Limb (tissue), 2 donors: ENCODE measurements at regions not wholly inside any gene's neighbourhood (a gene's known extent, or its start where the extent isn't known, plus 50 kb on each side); places are given as distances from the start of the nearest gene placed in this dataset.
A peak's percentile ranks its signal among the peaks of the same experiment; 100 is the strongest.
"Not testable (repeated sequence)": the region's sequence is repeated elsewhere in the genome, so short reads cannot be mapped to it uniquely, and the experiment has no call there.

Experiments used
- DNase-seq, 2 donors: peaks; one replicate each; pipeline ENCODE4 v3.0.0-alpha.2; 2016; ENCODE audit errors: extremely low spot score in 2 of 2

DNA sequence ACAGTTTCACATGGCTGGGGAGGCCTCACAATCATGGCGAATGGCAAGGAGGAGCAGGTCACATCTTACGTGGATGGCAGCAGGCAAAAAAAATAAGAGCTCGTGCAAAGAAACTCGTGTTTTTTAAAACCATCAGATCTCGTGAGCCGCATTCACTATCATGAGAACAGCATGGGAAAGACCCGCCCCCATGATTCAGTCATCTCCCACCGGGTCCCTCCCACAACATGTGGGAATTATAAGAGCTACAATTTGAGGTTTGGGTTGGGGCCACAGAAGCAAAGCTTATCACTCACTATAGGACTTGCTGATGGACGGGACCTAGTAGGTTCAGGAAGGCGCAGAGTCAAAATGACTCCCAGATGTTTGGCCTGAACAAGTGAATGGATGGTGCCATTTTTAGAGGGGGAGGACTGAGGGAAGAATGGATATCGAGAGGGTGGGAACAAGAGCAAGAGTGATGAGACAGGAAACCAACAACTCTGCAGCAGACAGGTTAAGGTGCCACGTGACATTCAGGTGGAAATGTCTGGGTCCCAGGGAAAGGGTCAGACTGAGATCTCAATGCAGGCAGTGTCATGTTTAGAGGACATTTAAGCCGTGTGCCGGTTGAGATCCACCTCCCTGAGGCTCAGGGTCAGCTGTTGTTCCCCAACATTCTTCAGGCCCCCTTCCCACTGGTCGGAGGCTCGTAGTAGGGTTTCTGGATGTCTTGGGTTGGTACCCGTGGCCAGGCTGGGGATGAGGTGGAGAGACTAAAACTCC, 85.7 kb downstream of the MYCN start:
- DNase-seq, result no peak

DNA sequence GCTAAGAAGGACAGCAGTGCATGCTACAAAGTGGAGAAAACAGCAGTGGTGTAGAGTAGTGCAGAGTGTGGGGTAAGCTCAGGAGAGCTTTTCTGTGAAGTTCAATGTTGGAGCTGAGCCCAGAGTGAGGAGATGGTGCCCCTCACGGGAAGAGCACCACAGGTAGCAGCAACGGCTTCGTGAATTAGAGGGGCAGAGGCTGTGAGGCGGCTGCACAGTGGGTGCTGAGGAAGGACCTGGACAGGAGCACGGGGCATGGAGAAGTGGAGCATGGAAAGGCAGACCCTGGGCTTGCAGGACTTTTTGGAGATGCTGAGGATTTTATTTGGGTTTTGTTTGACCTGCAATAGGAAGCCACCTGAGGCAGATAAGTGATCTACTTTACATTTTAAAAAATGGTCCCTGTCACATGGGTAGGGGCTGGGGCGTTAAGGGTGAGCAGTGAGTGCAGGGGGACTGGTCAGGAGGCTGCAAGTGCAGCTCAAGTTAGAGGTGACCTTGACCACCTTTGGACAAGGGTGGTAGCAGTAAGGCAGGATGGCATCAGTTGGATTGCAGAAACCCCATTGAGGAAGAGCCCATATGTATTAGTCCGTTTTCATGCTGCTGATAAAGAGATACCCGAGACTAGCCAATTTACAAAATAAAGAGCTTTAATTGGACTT, 85.0 kb downstream of the MYCN start:
- DNase-seq, result no peak

DNA sequence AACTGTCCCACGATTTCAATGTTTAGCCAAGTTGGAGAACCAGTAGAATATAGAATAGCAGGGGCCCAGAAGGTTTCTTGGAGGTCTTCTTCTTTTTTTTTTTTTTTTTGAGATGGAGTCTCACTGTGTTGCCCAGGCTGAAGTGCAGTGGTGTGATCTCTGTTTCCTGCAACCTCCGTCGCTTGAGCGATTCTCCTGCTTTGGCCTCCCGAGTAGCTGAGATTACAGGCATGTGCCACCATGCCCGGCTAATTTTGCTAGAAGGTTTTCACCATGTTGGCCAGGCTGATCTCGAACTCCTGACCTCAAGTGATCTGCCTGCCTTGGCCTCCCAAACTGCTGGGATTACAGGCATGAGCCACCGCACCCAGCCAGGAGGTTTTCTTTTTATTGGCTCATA, 84.3 kb downstream of the MYCN start:
- not testable (repeated sequence) for DNase-seq

GRCh38 chr2:16023506-16024360, 83.4 kb downstream of the MYCN start:
- no peak for DNase-seq

GRCh38 chr2:16022548-16023240, 82.3 kb downstream of the MYCN start:
- DNase-seq, result no peak

DNA sequence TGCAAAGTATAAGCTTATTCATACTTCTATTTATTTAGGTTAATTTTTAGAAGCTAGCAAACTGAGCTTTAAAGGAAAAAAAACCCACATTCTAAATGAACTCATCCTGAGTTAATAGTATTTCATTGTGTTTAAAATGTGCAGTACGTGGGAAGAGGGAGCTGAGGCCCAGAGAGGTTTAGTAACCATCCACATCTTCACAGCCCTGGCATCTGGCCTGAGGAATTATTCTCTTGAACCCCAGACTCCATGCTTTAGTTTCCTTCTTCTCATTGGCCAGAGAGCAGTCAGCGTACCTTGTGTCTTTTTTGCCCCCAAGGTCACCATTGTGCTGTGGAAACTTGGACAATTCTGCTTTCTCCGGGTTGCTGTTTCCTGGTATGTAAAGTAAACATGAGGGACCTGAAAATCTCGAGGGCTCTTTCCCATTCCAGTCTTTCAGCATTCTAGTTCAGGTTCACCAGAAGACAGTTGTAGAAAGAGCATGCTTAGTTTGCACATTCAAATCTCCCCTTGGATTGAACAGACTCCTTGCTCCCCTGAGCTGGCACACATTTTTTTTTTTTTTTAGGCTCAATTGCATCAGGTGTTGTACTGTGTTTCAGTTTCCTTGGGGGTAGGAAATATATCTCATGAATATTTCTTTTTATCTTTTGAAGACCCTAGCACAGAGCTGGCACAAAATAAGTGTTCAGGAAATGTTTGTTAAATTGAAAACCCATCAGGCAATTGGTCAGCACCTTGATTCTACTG, 81.4 kb downstream of the MYCN start:
- DNase-seq, result no peak

- DNase-seq, result no peak
These were observed 80.1 kb downstream of the MYCN start for GRCh38 chr2:16020389-16021008.

GRCh38 chr2:16019617-16020351, 79.4 kb downstream of the MYCN start:
- DNase-seq, result no peak

DNA sequence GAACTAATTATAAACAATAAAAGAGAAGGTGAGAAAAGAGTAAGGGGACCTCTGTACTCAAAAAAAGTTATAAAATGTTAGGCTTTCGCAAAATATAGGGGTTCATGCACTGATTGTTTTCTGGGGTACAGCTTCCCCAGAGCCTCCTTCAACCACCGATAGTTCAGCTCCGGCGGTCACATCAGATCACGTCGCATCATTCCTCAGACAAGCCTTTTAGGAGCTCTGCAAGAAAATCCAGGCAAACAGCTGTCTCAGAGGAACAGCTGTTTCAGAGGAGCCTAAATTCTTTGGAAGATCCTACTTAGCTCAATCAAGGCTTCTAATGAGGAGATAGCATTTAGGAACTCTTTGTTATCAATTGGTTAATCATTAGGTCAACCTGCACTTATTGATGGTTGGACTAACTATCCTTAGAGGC, 78.7 kb downstream of the MYCN start:
- no peak for DNase-seq

DNA sequence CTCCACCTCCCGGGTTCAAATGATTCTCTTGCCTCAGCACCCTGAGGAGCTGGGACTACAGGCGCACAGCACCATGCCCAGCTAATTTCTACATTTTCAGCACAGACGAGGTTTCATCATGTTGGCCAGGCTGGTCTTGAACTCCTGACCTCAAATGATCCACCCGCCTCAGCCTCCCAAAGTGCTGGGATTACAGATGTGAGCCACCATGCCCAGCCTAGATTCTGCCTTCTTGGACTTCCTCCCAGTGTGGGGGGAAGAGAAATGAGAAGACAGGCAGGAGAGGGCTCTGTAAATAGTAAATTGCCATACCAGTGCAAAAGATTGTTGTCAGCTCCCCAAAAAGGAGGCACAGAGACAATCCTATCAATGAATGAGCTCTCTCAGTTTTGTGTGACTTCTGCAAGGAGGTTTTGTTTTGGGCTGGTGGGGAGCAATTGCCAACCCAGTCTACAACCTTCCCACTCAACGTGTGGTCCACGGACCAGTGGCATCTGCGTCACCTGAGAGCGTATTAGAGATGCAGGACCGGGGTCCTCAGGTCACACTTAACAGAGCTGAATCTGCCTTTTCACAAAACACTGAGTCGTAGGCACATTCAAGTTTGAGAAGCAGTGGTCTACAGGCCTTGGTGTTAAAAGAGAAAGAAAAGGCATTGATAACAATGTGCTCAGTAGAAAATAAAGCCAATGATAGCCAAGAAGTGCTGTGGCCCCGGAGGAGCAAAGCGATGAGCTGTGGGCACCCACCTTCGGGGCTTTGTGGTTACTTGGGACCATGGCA, 78.1 kb downstream of the MYCN start:
- no peak for DNase-seq

DNA sequence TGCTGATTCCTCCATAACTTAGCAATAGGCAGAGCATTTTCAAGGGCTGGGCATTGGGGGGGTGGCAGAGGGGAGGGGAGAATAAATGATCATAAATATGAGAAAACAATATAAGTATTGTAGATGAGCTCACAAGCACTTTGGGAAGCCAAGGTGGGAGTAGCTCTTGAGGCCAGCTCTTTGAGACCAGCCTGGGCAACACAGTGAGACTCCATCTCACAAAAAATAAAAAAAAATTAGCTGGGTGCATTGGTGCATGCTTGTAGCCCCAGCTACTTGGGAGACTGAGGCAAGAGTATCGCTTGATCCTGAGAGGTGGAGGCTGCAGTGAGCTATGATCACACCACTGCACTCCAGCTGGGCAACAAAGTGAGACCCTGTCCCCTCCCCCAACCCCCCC, 75.9 kb downstream of the MYCN start:
- DNase-seq, result no peak

GRCh38 chr2:16015903-16016265, 75.5 kb downstream of the MYCN start:
- DNase-seq, result no peak

GRCh38 chr2:16015210-16015902, 75.0 kb downstream of the MYCN start:
- DNase-seq, result no peak

GRCh38 chr2:16014802-16015201, 74.5 kb downstream of the MYCN start:
- DNase-seq, result no peak

GRCh38 chr2:16014041-16014787, 73.9 kb downstream of the MYCN start:
- peak in 1 of 2 donors; percentile 46 for DNase-seq

GRCh38 chr2:16013359-16013911, 73.1 kb downstream of the MYCN start:
- peak in 1 of 2 donors; percentile 52 for DNase-seq

- peak in 1 of 2 donors; percentile 51 for DNase-seq
These were observed 72.4 kb downstream of the MYCN start for GRCh38 chr2:16012626-16013358.
